Endodermal cell (in vitro differentiated cells): ENCODE measurements at regions not wholly inside any gene's neighbourhood (a gene's known extent, or its start where the extent isn't known, plus 50 kb on each side); places are given as distances from the start of the nearest gene placed in this dataset.

Experiments used
- DNase-seq: peaks from one replicate; pipeline ENCODE4 v3.0.0-alpha.2; 2017
- H3K27ac ChIP-seq: 2 replicates; pipeline ENCODE4 v1.5.1; 2013; ENCODE audit warnings: mild to moderate bottlenecking, low read depth, low read length, moderate library complexity
- H3K27me3 ChIP-seq: 2 replicates; pipeline ENCODE4 v1.6.1; 2013; ENCODE audit warnings: mild to moderate bottlenecking, low read length, moderate library complexity; ENCODE audit not compliant: insufficient read depth, control insufficient read depth, poor library complexity, severe bottlenecking
- H3K36me3 ChIP-seq: 2 replicates; pipeline ENCODE4 v1.7.0; 2013; ENCODE audit warnings: mild to moderate bottlenecking, low read length, moderate library complexity; ENCODE audit not compliant: control insufficient read depth, insufficient read depth
- H3K4me1 ChIP-seq: one replicate; pipeline ENCODE4 v1.7.0; 2013; ENCODE audit warnings: low read length; ENCODE audit not compliant: control insufficient read depth, insufficient read depth
- H3K4me3 ChIP-seq: 2 replicates; pipeline ENCODE4 v1.5.1; 2013; ENCODE audit warnings: mild to moderate bottlenecking, low read length, moderate library complexity
- H3K9ac ChIP-seq: 2 replicates; pipeline ENCODE4 v1.6.1; 2013; ENCODE audit warnings: mild to moderate bottlenecking, low read length, moderate library complexity; ENCODE audit not compliant: poor library complexity, severe bottlenecking; ENCODE audit errors: extremely low read depth
- H3K9me3 ChIP-seq: 2 replicates; pipeline ENCODE4 v1.6.1; 2013; ENCODE audit warnings: mild to moderate bottlenecking, low read length, moderate library complexity; ENCODE audit not compliant: control insufficient read depth
- H3K27ac Mint-ChIP-seq: 2 replicates; pipeline ENCODE4 v1.8.0; 2020; ENCODE audit warnings: mixed read lengths
- H3K27me3 Mint-ChIP-seq: 2 replicates; pipeline ENCODE4 v1.8.0; 2021; ENCODE audit warnings: mild to moderate bottlenecking, mixed read lengths; ENCODE audit not compliant: insufficient read depth
- H3K36me3 Mint-ChIP-seq: 2 replicates; pipeline ENCODE4 v1.8.0; 2020; ENCODE audit warnings: low read depth, mixed read lengths
- H3K4me1 Mint-ChIP-seq: 2 replicates; pipeline ENCODE4 v1.8.0; 2020; ENCODE audit warnings: mixed read lengths
- H3K4me3 Mint-ChIP-seq: 2 replicates; pipeline ENCODE4 v1.8.0; 2020; ENCODE audit warnings: mild to moderate bottlenecking, moderate library complexity, mixed read lengths
- H3K9me3 Mint-ChIP-seq: 2 replicates; pipeline ENCODE4 v1.8.0; 2020; ENCODE audit warnings: mild to moderate bottlenecking, mixed read lengths
- WGBS, 2 experiments: methylation state at CpG; one replicate each; pipeline versions ENCODE4 v1.1.5 to v1.1.7; 2013; ENCODE audit warnings: missing lambda C conversion rate in 2 of 2, mixed read lengths in 1 of 2; ENCODE audit not compliant: insufficient coverage in 1 of 2, insufficient read length in 1 of 2; 5-methylcytosine and 5-hydroxymethylcytosine counted together
- TF ChIP-seq, protein P1 (sequence below): fragments of 200-600 bp; sonication (generic); conservative IDR thresholded peaks from 2 replicates; pipeline ENCODE4 v1.5.0; 2021; ENCODE audit warnings: antibody characterized with exemption, mild to moderate bottlenecking

DNA sequence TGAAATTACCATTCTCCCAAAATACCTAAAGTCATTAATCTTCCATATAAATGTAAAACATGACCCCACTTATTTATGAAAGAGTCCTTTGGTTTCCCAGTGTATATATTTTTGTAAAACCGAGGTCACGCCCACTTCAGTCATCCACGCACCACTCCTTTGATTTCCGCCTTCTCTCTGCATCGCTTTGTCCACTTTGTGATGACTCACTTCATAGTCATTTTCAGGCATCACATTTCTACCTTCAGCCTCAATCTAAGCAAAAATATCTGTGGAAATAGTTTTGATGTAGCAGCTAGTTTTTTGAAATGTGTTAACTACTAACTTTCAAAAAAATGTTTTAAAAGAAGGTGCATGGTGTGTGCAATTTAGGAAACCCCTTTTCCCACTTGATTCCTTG, 793.5 kb upstream of the SOX11 start:
- Histone ChIP-seq H3K27ac (no peak overlapping the region), H3K36me3 (no peaks in the 10 kb centered on the region), H3K27me3 (no peaks in the 10 kb centered on the region), H3K4me3 (no peak overlapping the region), H3K4me1 (no peaks in the 10 kb centered on the region), H3K9me3 (no peaks in the 10 kb centered on the region), H3K9ac (no peak overlapping the region)
- TF ChIP-seq, protein P1, sequence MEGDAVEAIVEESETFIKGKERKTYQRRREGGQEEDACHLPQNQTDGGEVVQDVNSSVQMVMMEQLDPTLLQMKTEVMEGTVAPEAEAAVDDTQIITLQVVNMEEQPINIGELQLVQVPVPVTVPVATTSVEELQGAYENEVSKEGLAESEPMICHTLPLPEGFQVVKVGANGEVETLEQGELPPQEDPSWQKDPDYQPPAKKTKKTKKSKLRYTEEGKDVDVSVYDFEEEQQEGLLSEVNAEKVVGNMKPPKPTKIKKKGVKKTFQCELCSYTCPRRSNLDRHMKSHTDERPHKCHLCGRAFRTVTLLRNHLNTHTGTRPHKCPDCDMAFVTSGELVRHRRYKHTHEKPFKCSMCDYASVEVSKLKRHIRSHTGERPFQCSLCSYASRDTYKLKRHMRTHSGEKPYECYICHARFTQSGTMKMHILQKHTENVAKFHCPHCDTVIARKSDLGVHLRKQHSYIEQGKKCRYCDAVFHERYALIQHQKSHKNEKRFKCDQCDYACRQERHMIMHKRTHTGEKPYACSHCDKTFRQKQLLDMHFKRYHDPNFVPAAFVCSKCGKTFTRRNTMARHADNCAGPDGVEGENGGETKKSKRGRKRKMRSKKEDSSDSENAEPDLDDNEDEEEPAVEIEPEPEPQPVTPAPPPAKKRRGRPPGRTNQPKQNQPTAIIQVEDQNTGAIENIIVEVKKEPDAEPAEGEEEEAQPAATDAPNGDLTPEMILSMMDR, result no peak
- H3K27ac Mint-ChIP-seq, result no peak overlapping the region
- no peak overlapping the region for H3K4me3 Mint-ChIP-seq
- no peaks in the 10 kb centered on the region for H3K27me3 Mint-ChIP-seq
- WGBS, 2 experiments, result 93% methylated on average over 5 of the region's 5 CpGs; no CpG with 5 or more reads in 1 of the 2 experiments
- H3K9me3 Mint-ChIP-seq, result no peaks in the 10 kb centered on the region
- H3K4me1 Mint-ChIP-seq, result no peaks in the 10 kb centered on the region
- H3K36me3 Mint-ChIP-seq, result no peaks in the 10 kb centered on the region
- DNase-seq, result no peak

DNA sequence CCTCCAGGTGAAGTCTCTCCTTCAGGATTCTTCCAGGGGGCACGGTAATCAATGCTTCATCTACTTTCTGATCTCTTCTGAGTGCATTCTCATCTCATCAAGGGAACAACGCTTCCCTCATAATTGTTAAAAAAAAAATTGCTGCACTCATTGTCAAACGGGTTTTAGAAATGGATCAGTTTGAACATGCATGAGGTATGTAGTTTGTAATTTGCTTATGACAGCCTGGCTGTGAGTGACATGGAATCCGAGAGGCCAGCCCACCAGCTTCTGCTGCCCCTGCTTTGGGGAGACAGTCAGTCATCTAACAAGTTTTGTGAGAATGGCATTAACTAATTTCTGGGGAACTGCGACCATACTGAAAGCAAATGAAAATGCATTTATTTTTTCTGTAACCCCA, 791.9 kb upstream of the SOX11 start:
- H3K36me3 Mint-ChIP-seq, result no peaks in the 10 kb centered on the region
- H3K9me3 ChIP-seq, result no peaks in the 10 kb centered on the region
- WGBS, 2 experiments, result 86 to 88% methylated on average over 4 to 5 of the region's 5 CpGs
- no peak for DNase-seq
- no peak overlapping the region for H3K27ac Mint-ChIP-seq
- no peak overlapping the region for H3K9ac ChIP-seq
- H3K9me3 Mint-ChIP-seq, result no peaks in the 10 kb centered on the region
- no peaks in the 10 kb centered on the region for H3K27me3 ChIP-seq
- H3K4me1 ChIP-seq, result no peaks in the 10 kb centered on the region
- H3K27me3 Mint-ChIP-seq, result no peaks in the 10 kb centered on the region
- no peaks in the 10 kb centered on the region for H3K4me1 Mint-ChIP-seq
- H3K4me3 ChIP-seq, result no peak overlapping the region
- H3K27ac ChIP-seq, result no peak overlapping the region
- TF ChIP-seq, protein P1, result no peak
- H3K36me3 ChIP-seq, result no peaks in the 10 kb centered on the region
- no peak overlapping the region for H3K4me3 Mint-ChIP-seq

DNA sequence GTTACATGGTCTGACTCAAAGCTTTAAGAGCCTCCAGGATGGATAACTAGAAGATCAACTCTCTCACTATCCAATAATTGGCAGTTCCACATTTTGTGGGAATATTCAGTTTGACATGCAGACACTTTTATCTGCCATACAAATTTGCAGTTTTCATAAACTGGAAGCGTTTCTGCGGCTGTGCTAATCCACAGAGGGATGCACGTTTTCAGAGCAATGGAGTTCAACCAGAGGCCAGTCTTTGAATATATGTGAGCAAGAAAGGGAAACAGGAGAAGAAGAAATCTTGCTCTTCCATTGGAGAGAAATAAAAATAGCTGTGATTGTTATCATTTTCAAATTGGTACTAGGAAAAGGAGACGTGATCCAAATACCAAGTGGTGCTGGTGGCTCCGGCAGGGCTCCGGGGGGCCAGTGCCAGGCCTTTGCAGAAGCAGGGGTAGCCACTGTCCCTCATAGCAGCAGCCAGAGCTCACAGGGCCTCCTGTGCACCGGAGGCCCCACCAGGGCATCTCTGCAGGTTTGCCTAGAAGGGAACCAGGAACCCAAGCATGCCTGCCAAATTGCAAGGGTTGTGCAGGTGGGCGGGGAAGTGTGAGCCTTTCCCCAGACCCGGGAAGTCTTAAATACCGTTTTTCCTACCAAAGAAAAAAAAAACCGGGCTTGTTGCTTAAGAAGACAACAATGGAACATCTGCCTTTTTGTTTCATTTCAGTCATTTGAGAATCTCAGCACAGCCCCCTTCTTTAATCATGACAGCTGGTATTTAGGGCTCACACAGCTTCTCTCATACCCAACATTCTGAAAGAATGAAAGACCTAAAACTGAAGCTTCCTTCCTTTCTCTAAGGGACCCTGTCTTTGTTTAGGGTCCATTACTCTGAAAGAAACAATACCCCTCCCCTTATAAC, 791.1 kb upstream of the SOX11 start:
- 83 to 97% methylated on average over 7 to 11 of the region's 11 CpGs for WGBS, 2 experiments
- no peak overlapping the region for H3K9ac ChIP-seq
- no peak overlapping the region for H3K4me3 Mint-ChIP-seq
- H3K27me3 Mint-ChIP-seq, result no peaks in the 10 kb centered on the region
- H3K9me3 ChIP-seq, result no peaks in the 10 kb centered on the region
- H3K36me3 ChIP-seq, result no peaks in the 10 kb centered on the region
- TF ChIP-seq, protein P1, result no peak
- H3K4me3 ChIP-seq, result no peak overlapping the region
- H3K27ac ChIP-seq, result peak overlapping the region; percentile 17
- H3K9me3 Mint-ChIP-seq, result no peaks in the 10 kb centered on the region
- no peaks in the 10 kb centered on the region for H3K36me3 Mint-ChIP-seq
- H3K27me3 ChIP-seq, result no peaks in the 10 kb centered on the region
- no peaks in the 10 kb centered on the region for H3K4me1 Mint-ChIP-seq
- no peak for DNase-seq
- no peaks in the 10 kb centered on the region for H3K4me1 ChIP-seq
- no peak overlapping the region for H3K27ac Mint-ChIP-seq
